ENCODE measurements at regions not wholly inside any gene's neighbourhood (a gene's known extent, or its start where the extent isn't known, plus 50 kb on each side); places are given as distances from the start of the nearest gene placed in this dataset.
A peak's percentile ranks its signal among the peaks of the same experiment; 100 is the strongest.

DNA sequence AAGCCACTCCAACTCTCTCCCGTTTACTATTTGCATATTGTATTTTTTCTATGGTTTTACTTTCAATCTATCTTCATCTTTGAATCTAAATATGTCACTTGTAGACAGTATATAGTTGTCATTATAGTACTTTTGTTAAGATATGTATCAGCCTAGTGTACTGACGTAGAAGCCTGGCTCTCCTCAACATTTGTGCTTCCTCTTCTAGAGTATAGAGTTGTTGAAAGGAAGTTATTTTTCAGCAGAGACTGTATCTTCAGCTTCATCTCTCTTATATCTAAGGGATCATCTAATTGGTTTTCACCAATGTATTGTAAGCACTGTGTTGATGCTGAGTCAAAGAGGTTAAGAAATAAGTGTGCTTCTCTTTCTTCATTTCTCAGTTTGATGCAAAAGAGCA lies 192.8 kb downstream of the LMO4 start:
- Histone ChIP-seq H3K27me3 (no peaks in the 10 kb centered on the region), H3K4me3 (no peak overlapping the region), H3K27ac (no peak overlapping the region), H3K9me3 (no peaks in the 10 kb centered on the region), H3K4me1 (peaks cover 5 to 40% (median 7%) of the 10 kb centered on the region in 3 donors), H3K36me3 (no peaks in the 10 kb centered on the region)
- TF ChIP-seq EP300 (IDR thresholded peaks at IDR 0.05) = no peak
- TF ChIP-seq, protein P1, sequence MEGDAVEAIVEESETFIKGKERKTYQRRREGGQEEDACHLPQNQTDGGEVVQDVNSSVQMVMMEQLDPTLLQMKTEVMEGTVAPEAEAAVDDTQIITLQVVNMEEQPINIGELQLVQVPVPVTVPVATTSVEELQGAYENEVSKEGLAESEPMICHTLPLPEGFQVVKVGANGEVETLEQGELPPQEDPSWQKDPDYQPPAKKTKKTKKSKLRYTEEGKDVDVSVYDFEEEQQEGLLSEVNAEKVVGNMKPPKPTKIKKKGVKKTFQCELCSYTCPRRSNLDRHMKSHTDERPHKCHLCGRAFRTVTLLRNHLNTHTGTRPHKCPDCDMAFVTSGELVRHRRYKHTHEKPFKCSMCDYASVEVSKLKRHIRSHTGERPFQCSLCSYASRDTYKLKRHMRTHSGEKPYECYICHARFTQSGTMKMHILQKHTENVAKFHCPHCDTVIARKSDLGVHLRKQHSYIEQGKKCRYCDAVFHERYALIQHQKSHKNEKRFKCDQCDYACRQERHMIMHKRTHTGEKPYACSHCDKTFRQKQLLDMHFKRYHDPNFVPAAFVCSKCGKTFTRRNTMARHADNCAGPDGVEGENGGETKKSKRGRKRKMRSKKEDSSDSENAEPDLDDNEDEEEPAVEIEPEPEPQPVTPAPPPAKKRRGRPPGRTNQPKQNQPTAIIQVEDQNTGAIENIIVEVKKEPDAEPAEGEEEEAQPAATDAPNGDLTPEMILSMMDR (IDR thresholded peaks at IDR 0.05) = no peak
- no peak for TF ChIP-seq POLR2AphosphoS5 (IDR thresholded peaks at IDR 0.05)
- no peak for TF ChIP-seq POLR2A (IDR thresholded peaks at IDR 0.05)
- WGBS, 2 donors (ENCODE audit: low coverage in 1 of 2) = 88 to 92% methylated on average over 2 of the region's 2 CpGs
- no peak for ATAC-seq

DNA sequence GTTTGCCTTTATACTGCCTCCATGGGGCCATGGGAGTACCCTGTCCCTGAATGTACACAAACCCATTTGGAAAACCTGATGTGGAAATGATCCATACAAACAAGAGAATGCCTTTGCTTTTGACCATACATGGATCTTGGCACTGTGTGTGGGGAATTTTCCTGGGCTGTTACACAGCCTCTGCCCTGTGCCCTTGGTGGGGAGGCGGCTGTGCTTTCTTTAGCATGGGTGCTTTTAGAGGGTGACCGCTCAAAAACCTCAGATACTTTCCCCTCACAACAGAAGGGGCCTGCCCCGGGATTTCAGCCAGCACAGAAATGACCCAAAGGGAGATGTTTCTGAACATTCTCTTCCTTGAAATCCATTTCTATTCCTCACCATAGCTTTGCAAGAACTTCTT lies 194.8 kb downstream of the LMO4 start:
- peak; percentile 49 for ATAC-seq
- 23% methylated on average over 3 of the region's 3 CpGs; no CpG with 5 or more reads in 1 of the 2 donors for WGBS, 2 donors (ENCODE audit: low coverage in 1 of 2)
- H3K4me1 ChIP-seq = peaks cover 5 to 38% (median 7%) of the 10 kb centered on the region in 3 donors
- no peak overlapping the region for H3K4me3 ChIP-seq
- no peak for TF ChIP-seq POLR2AphosphoS5 (IDR thresholded peaks at IDR 0.05)
- TF ChIP-seq EP300 (IDR thresholded peaks at IDR 0.05) = no peak
- TF ChIP-seq, protein P1 (IDR thresholded peaks at IDR 0.05) = no peak
- no peak for TF ChIP-seq POLR2A (IDR thresholded peaks at IDR 0.05)
- no peaks in the 10 kb centered on the region for H3K9me3 ChIP-seq
- H3K36me3 ChIP-seq = no peaks in the 10 kb centered on the region
- peak overlapping the region; percentile 58 to 84 (median 74) for H3K27ac ChIP-seq
- no peaks in the 10 kb centered on the region for H3K27me3 ChIP-seq

DNA sequence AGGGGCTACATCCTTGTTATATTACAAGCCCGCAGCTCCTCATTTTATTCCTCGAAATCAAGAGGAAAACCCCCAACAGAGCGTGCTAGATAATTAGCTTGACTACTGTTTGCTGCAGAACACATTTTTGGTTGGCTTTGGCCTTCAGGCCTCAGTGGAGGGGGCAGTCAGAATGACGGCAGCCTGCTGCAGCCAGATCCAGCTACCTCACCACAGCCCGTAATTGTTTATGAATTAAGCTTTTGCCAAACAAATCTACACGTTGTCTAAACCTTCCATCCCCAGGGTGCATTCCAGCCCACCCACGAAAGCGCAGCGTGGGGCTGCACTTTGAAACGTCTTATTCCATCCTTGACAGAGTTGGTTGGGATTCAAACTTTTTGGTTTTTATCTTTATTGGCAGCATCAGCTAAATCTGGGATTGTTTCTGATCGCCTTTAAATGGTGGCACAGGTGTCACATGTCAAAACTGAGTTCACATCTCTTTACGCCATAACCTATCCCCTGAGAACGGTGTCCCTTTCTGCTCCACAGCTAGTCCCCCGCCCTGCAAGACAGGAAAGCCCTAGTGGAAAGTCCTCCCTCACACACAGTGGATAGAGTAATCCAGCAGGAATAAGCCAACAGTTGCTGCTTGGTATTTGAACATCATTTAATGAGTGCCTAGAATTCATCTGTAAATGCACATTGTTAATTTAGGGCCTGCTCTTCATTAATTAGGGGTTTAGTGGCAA lies 195.5 kb downstream of the LMO4 start:
- H3K4me3 ChIP-seq = no peak overlapping the region
- ATAC-seq = no peak
- TF ChIP-seq, protein P1 (IDR thresholded peaks at IDR 0.05) = no peak
- no peak for TF ChIP-seq POLR2A (IDR thresholded peaks at IDR 0.05)
- TF ChIP-seq EP300 (IDR thresholded peaks at IDR 0.05) = no peak
- TF ChIP-seq POLR2AphosphoS5 (IDR thresholded peaks at IDR 0.05) = no peak
- peak overlapping the region; percentile 58 to 84 (median 74) for H3K27ac ChIP-seq
- H3K36me3 ChIP-seq = no peaks in the 10 kb centered on the region
- whole genome bisulfite sequencing, 2 donors (ENCODE audit: low coverage in 1 of 2) = 12 to 17% methylated on average over 13 to 14 of the region's 14 CpGs
- H3K27me3 ChIP-seq = no peaks in the 10 kb centered on the region
- H3K4me1 ChIP-seq = peaks cover 5 to 30% (median 7%) of the 10 kb centered on the region in 3 donors
- no peaks in the 10 kb centered on the region for H3K9me3 ChIP-seq

DNA sequence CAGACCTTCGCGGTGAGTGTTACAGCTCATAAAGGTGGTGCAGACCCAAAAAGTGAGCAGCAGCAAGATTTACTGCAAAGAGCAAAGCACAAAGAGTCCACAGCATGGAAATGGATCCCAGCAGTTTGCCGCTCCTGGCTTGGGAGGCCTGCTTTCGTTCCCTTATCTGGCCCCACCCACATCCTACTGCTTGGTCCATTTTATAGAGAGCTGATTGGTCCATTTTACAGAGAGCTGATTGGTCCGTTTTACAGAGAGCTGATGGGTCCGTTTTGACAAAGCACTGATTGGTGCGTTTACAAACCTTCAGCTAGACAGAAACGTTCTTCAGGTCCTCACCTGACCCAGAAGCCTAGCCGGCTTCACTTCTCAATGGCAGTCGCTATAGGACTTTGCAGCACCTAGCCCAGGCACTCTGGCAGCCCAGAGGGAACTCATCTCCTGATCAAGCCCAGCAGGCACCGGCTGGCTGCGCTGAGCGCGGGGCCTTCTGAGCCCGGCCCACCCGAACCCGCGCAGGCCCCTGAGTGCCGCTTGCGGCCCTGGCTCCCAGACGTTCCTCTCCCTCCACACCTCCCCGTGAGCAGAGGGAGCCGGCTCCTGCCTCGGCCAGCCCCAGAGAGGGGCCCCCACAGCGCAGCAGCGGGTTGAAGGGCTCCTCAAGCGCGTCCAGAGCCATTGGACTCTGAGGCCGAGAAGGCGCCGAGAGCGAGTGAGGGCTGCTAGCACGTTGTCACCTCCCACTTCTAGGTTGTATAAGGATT lies 200.3 kb downstream of the LMO4 start:
- Histone ChIP-seq H3K27me3 (no peaks in the 10 kb centered on the region), H3K27ac (no peak overlapping the region), H3K36me3 (no peaks in the 10 kb centered on the region), H3K9me3 (peaks cover 0 to 5% (median 0%) of the 10 kb centered on the region in 3 donors), H3K4me3 (no peak overlapping the region), H3K4me1 (peaks cover 3 to 13% (median 3%) of the 10 kb centered on the region in 3 donors)
- WGBS, 2 donors (ENCODE audit: low coverage in 1 of 2) = 100% methylated on average over 1 to 3 of the region's 33 CpGs
- TF ChIP-seq POLR2AphosphoS5 (IDR thresholded peaks at IDR 0.05) (no peak), POLR2A (IDR thresholded peaks at IDR 0.05) (no peak), EP300 (IDR thresholded peaks at IDR 0.05) (no peak)
- no peak for ATAC-seq

DNA sequence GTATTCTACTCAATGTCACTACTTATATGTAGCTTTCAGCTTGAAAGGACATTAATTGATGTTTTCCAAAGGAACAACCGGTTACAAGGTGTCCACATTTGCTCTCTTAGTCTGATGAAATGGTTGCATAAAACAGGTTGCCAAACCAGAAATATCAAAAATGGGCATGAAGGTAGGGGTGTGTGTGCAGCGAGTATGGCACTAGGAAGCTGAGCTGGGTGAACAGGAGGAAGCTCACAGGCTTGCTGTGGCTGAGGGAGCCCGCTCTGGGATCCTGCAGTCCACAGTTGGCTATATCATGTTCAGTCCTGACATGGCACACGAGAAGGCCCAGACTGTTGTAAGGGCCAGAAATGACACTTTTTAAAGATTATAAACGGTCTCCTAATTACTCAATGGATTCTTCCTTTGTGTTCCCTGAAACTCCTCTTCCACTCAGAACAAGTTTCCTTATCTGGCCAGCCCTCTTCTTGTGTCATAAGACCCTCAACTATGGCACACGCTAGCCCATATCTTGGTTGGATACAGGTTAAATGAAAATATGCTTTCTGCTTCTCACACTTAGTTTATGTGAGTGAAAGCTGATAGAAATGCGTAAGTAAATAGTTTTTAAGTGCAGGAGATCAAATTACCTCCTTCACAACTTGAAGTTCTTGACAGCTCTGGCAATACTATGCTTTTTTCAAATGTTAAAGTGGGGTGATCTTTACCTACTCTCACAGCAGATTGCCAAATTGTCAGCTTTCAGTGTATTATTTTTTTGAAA lies 201.5 kb downstream of the LMO4 start:
- Histone ChIP-seq H3K4me3 (no peak overlapping the region), H3K9me3 (peaks cover 0 to 13% (median 0%) of the 10 kb centered on the region in 3 donors), H3K36me3 (no peaks in the 10 kb centered on the region), H3K4me1 (peaks cover 0 to under 1% (median 0%) of the 10 kb centered on the region in 3 donors), H3K27me3 (no peaks in the 10 kb centered on the region), H3K27ac (no peak overlapping the region)
- TF ChIP-seq, protein P1 (IDR thresholded peaks at IDR 0.05) = no peak
- no peak for TF ChIP-seq POLR2AphosphoS5 (IDR thresholded peaks at IDR 0.05)
- TF ChIP-seq POLR2A (IDR thresholded peaks at IDR 0.05) = no peak
- ATAC-seq = no peak
- WGBS, 2 donors (ENCODE audit: low coverage in 1 of 2) = 92% methylated on average over 5 to 7 of the region's 7 CpGs
